ENCODE measurements at regions not wholly inside any gene's neighbourhood (a gene's known extent, or its start where the extent isn't known, plus 50 kb on each side); places are given as distances from the start of the nearest gene placed in this dataset.

DNA sequence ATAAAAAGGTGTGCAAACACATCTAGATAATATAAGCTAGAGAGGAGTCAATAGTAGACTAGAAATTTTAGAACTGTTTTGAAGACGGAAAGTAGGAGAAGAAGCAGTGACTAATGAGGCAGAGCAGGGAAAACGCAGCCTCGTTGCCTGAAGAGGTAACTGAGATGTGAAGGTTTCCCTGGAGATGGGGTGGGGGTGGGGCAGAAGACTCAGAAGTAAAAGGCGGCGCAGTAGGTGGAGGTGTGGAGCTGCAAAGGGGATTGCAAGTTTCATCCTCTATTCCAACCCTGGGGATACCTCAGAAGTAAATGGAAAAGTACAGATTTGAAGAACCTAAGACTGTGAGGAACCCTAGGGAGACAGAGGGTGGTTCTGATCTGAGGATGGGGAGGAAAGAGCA is 109.5 kb downstream of the TMPRSS5 start:
- TF ChIP-seq, protein P1, sequence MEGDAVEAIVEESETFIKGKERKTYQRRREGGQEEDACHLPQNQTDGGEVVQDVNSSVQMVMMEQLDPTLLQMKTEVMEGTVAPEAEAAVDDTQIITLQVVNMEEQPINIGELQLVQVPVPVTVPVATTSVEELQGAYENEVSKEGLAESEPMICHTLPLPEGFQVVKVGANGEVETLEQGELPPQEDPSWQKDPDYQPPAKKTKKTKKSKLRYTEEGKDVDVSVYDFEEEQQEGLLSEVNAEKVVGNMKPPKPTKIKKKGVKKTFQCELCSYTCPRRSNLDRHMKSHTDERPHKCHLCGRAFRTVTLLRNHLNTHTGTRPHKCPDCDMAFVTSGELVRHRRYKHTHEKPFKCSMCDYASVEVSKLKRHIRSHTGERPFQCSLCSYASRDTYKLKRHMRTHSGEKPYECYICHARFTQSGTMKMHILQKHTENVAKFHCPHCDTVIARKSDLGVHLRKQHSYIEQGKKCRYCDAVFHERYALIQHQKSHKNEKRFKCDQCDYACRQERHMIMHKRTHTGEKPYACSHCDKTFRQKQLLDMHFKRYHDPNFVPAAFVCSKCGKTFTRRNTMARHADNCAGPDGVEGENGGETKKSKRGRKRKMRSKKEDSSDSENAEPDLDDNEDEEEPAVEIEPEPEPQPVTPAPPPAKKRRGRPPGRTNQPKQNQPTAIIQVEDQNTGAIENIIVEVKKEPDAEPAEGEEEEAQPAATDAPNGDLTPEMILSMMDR (conservative IDR thresholded peaks at IDR 0.05; ENCODE audit: low read depth, low read length), result no peak
- TF ChIP-seq MAZ (IDR thresholded peaks at IDR 0.05; ENCODE audit: borderline replicate concordance, low read depth, low read length), result no peak
- TF ChIP-seq POLR2A (IDR thresholded peaks at IDR 0.05; ENCODE audit: low read depth, low read length), result no peak
- no peak for TF ChIP-seq CHD1 (IDR thresholded peaks at IDR 0.05; ENCODE audit: low read depth, low read length)
- TF ChIP-seq FOS (IDR thresholded peaks at IDR 0.05; ENCODE audit: low read depth, low read length), result no peak
- TF ChIP-seq NFE2L2 (IDR thresholded peaks at IDR 0.05; ENCODE audit: low read depth, low read length), result no peak
- no peak for TF ChIP-seq RAD21 (IDR thresholded peaks at IDR 0.05; ENCODE audit: low read length)
- TF ChIP-seq CEBPB (IDR thresholded peaks at IDR 0.05; ENCODE audit: low read depth, low read length), result no peak
- TF ChIP-seq, protein P2, sequence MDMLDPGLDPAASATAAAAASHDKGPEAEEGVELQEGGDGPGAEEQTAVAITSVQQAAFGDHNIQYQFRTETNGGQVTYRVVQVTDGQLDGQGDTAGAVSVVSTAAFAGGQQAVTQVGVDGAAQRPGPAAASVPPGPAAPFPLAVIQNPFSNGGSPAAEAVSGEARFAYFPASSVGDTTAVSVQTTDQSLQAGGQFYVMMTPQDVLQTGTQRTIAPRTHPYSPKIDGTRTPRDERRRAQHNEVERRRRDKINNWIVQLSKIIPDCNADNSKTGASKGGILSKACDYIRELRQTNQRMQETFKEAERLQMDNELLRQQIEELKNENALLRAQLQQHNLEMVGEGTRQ (IDR thresholded peaks at IDR 0.05; ENCODE audit: low read depth, low read length), result no peak
- no peak for TF ChIP-seq SMC3 (IDR thresholded peaks at IDR 0.05; ENCODE audit: low read depth, low read length)
- TF ChIP-seq RCOR1 (IDR thresholded peaks at IDR 0.05; ENCODE audit: insufficient replicate concordance, low read length), result no peak
- no peak for TF ChIP-seq RFX5 (IDR thresholded peaks at IDR 0.05; ENCODE audit: low read depth, low read length)
- TF ChIP-seq MXI1 (IDR thresholded peaks at IDR 0.05; ENCODE audit: borderline replicate concordance, low read depth, low read length), result no peak

Measured in IMR-90 (cell line).